ENCODE measurements at regions not wholly inside any gene's neighbourhood (a gene's known extent, or its start where the extent isn't known, plus 50 kb on each side); places are given as distances from the start of the nearest gene placed in this dataset.
A peak's percentile ranks its signal among the peaks of the same experiment; 100 is the strongest.

DNA sequence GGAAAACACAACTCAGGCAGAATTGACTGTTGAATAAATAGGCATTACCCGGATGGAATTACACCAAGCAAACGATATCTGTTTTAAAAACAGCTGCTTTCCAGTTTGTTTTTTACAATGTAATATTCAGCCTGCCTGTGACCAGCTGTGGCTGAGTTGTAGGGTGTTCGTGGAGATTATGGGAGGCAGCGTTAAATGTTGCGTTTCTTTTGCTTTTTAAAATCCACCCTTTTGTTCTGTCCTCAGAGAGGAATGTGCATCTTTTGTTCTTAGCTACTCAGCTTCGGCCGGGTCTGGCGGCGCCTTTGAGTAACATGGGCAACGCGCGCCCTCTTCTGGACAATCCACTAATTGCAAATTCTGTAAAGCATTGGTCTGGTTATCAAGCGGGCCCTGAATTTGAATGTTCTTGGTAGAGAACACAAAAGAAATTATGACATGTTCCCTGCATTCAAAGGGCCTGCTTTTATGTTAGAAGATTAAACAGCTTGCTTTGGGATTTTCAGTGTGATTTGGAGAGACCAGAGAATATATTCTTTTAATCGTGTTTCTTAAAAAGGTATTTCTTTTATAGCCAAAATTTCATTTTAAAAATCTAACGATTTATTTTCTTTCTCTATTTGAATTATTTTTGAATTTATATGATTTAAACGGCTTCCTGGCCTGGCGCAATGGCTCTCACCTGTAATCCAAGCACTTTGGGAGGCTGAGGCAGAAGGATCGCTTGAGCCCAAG lies 76.3 kb upstream of the TRIM2 start:
- peak overlapping the region; percentile 19 for H3K4me3 ChIP-seq (ENCODE audit: low read depth, low read length)
- TF ChIP-seq, protein P1, sequence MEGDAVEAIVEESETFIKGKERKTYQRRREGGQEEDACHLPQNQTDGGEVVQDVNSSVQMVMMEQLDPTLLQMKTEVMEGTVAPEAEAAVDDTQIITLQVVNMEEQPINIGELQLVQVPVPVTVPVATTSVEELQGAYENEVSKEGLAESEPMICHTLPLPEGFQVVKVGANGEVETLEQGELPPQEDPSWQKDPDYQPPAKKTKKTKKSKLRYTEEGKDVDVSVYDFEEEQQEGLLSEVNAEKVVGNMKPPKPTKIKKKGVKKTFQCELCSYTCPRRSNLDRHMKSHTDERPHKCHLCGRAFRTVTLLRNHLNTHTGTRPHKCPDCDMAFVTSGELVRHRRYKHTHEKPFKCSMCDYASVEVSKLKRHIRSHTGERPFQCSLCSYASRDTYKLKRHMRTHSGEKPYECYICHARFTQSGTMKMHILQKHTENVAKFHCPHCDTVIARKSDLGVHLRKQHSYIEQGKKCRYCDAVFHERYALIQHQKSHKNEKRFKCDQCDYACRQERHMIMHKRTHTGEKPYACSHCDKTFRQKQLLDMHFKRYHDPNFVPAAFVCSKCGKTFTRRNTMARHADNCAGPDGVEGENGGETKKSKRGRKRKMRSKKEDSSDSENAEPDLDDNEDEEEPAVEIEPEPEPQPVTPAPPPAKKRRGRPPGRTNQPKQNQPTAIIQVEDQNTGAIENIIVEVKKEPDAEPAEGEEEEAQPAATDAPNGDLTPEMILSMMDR (IDR thresholded peaks at IDR 0.05; ENCODE audit: insufficient read depth, low read depth, low read length): peak; percentile 75
- peak; percentile 84 for DNase-seq (ENCODE audit: low read depth)

DNA sequence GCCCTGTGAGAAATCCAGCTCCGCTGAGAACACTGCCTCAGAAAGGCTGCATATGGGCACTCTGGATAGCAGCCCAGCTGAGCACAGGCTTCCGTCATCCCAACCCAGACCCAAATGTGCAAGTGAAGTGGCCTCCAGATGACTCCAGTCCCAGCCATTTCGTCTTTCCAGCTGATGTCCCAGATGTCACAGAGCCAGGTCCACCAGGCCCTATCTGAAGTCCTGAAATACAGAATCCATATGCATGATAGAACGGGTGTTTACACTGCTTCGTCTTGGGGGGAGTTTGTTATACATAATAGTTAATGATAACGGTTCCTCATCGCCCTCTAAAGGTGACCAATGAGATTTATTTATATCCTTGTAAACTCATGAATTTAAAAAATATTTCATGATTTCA lies 72.6 kb upstream of the TRIM2 start:
- TF ChIP-seq, protein P1 (IDR thresholded peaks at IDR 0.05; ENCODE audit: insufficient read depth, low read depth, low read length): no peak
- no peak for DNase-seq (ENCODE audit: low read depth)
- no peak overlapping the region for H3K4me3 ChIP-seq (ENCODE audit: low read depth, low read length)

DNA sequence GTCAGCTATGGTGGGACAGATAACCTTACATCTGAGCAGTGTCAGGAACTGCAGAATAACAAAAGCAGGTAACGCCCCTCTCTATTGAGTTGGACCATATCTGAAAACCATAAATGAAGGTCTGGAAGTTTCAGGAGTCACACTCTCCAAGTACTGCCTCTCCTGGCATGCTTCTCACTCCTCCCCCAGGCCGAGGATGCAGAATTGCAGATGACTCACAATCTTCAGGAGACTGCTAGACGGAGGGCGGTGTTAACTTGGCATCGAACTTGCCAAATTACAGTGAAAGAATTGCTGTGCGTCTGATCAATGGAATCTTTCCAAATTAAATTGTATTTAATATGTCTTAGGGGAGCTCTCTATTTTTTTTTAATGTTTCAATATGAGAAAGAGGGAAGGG lies 67.1 kb upstream of the TRIM2 start:
- TF ChIP-seq, protein P1 (IDR thresholded peaks at IDR 0.05; ENCODE audit: insufficient read depth, low read depth, low read length): no peak
- H3K4me3 ChIP-seq (ENCODE audit: low read depth, low read length): no peak overlapping the region
- DNase-seq (ENCODE audit: low read depth): peak; percentile 70

DNA sequence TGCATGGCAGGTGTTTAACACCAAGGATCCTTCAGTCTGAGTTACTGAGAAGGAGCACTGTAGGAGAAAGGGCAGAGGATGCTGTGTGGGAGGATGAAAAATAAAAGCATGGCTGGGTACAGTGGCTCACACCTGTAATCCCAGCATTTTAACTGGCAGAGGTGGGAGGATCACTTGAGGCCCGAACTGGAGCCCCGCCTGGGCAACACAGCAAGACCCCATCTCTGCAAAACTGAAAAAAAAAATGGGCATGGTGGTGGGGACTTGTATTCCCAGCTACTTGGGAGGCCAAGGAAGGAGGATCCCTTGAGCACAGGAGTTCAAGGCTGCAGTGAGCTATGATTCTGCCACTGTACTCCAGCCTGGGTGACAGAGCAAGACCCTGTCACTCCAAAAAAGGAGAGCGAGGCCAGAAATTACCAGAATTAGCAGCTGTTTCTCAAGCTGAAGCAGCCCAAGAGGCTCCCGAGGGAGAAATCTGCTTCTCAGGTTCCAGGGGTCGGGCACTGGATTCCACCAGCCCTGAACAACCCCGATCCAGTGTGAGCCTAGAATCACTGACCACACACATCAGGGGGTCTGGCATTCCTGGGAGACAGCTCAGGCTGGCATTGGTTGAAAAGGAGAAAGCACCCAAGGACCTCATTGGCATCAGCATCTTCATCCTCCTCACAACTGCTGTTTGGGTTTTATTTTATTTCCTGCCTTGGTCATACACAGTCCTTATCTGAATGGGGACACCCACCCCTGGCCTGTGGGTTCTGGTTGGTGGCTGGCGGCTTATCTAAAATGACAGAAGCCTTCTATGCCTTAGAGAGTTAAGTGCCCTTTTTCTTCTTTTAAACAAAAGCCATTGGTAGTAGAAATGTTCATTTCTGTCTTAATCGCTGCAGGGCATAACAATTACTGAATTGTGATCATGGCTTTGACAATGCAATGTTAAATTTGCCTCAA lies 66.3 kb upstream of the TRIM2 start:
- TF ChIP-seq, protein P1 (IDR thresholded peaks at IDR 0.05; ENCODE audit: insufficient read depth, low read depth, low read length): no peak
- H3K4me3 ChIP-seq (ENCODE audit: low read depth, low read length): no peak overlapping the region
- no peak for DNase-seq (ENCODE audit: low read depth)

DNA sequence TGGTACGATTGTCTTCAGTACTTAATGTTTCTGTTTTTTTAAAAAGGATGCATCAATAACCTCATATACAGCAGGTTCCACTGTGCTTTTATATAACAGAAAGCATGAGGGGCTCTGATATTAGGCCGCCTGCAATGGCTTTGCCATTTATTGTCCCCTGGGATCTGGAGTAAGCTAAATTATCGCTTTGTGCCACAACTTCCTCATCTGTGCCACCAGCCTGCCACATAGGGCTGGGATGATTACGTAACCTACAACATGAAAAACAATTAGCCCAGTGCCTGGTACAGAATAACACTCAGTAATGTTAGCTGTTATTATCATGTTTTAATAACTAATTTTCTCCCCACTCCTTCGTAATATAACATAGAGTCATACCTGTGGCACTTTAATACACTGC lies 65.5 kb upstream of the TRIM2 start:
- H3K4me3 ChIP-seq (ENCODE audit: low read depth, low read length): no peak overlapping the region
- TF ChIP-seq, protein P1 (IDR thresholded peaks at IDR 0.05; ENCODE audit: insufficient read depth, low read depth, low read length): no peak
- no peak for DNase-seq (ENCODE audit: low read depth)

DNA sequence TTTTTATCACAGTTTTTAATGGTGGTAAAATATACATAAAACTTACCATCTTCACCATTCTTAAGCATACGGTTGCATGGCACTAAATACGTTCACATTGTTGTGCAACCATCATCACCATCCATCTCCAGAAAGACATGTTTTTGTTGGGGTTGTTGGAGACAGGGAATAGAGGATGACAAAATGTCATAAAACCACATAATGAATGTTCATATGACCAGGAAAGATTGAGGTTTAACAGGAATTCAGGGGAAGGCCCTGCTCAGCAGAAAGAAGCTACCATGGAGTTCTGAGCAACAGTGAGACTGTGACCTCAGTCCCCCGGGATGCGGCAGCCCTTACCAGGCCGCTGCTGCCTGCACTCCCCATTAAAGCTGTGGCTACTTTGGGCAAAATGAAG lies 63.9 kb upstream of the TRIM2 start:
- TF ChIP-seq, protein P1 (IDR thresholded peaks at IDR 0.05; ENCODE audit: insufficient read depth, low read depth, low read length): no peak
- no peak for DNase-seq (ENCODE audit: low read depth)
- H3K4me3 ChIP-seq (ENCODE audit: low read depth, low read length): no peak overlapping the region
